ENCODE measurements at regions not wholly inside any gene's neighbourhood (a gene's known extent, or its start where the extent isn't known, plus 50 kb on each side); places are given as distances from the start of the nearest gene placed in this dataset.

GRCh38 chr11:71198823-71199165 lies 53.6 kb downstream of the SHANK2 start:
- no peak overlapping the region for H2BK120ac ChIP-seq (ENCODE audit: low read depth, low read length)
- H4K8ac ChIP-seq (ENCODE audit: low read depth, low read length) = no peak overlapping the region
- DNase-seq = no peak
- no peak overlapping the region for H3K56ac ChIP-seq (ENCODE audit: low read length)
- peaks cover 1% of the 10 kb centered on the region for H3K79me2 ChIP-seq (ENCODE audit: control insufficient read depth, insufficient read depth, low read length)
- peaks cover 5% of the 10 kb centered on the region for H3K79me1 ChIP-seq (ENCODE audit: low read length)
- no peak overlapping the region for H2BK15ac ChIP-seq (replicated peaks; ENCODE audit: low read depth)
- no peak overlapping the region for H3K27ac ChIP-seq (ENCODE audit: low read depth, low read length)
- no peaks in the 10 kb centered on the region for H3K36me3 ChIP-seq (ENCODE audit: control insufficient read depth, insufficient read depth, low read length)
- no peaks in the 10 kb centered on the region for H3K27me3 ChIP-seq (ENCODE audit: insufficient read depth, low read length, poor library complexity)
- H3K23ac ChIP-seq (ENCODE audit: low read length) = no peak overlapping the region
- no peak overlapping the region for H3K18ac ChIP-seq (ENCODE audit: low read length)
- H3K4me2 ChIP-seq (ENCODE audit: low read length) = no peak overlapping the region
- H2BK5ac ChIP-seq (ENCODE audit: low read length) = no peak overlapping the region
- no CpG with 5 or more reads among the region's 11 CpGs for WGBS (ENCODE audit: extremely low coverage, insufficient coverage, low lambda C conversion rate)
- no peak overlapping the region for H2AK5ac ChIP-seq (ENCODE audit: low read length)
- no peaks in the 10 kb centered on the region for H3K4me1 ChIP-seq (ENCODE audit: control insufficient read depth, low read depth, low read length)
- no peak overlapping the region for H3K4me3 ChIP-seq (ENCODE audit: low read length)
- no peak overlapping the region for H3K4ac ChIP-seq (ENCODE audit: low read depth, low read length)
- H4K5ac ChIP-seq (ENCODE audit: low read length) = no peak overlapping the region
- no peak overlapping the region for H3K9ac ChIP-seq (ENCODE audit: low read length)

GRCh38 chr11:71198141-71198822 lies 54.1 kb downstream of the SHANK2 start:
- no peak overlapping the region for H3K4ac ChIP-seq (ENCODE audit: low read depth, low read length)
- H3K27ac ChIP-seq (ENCODE audit: low read depth, low read length) = no peak overlapping the region
- no peak overlapping the region for H3K23ac ChIP-seq (ENCODE audit: low read length)
- H2BK15ac ChIP-seq (replicated peaks; ENCODE audit: low read depth) = no peak overlapping the region
- peaks cover 5% of the 10 kb centered on the region for H3K79me1 ChIP-seq (ENCODE audit: low read length)
- no peak overlapping the region for H2AK5ac ChIP-seq (ENCODE audit: low read length)
- H2BK120ac ChIP-seq (ENCODE audit: low read depth, low read length) = no peak overlapping the region
- H2BK5ac ChIP-seq (ENCODE audit: low read length) = no peak overlapping the region
- H3K4me1 ChIP-seq (ENCODE audit: control insufficient read depth, low read depth, low read length) = no peaks in the 10 kb centered on the region
- H3K36me3 ChIP-seq (ENCODE audit: control insufficient read depth, insufficient read depth, low read length) = no peaks in the 10 kb centered on the region
- H3K27me3 ChIP-seq (ENCODE audit: insufficient read depth, low read length, poor library complexity) = no peaks in the 10 kb centered on the region
- no peak overlapping the region for H3K4me3 ChIP-seq (ENCODE audit: low read length)
- DNase-seq = no peak
- no peak overlapping the region for H3K18ac ChIP-seq (ENCODE audit: low read length)
- no peak overlapping the region for H4K5ac ChIP-seq (ENCODE audit: low read length)
- H3K4me2 ChIP-seq (ENCODE audit: low read length) = no peak overlapping the region
- no peak overlapping the region for H4K8ac ChIP-seq (ENCODE audit: low read depth, low read length)
- H3K56ac ChIP-seq (ENCODE audit: low read length) = no peak overlapping the region
- no CpG with 5 or more reads among the region's 17 CpGs for WGBS (ENCODE audit: extremely low coverage, insufficient coverage, low lambda C conversion rate)
- H3K9ac ChIP-seq (ENCODE audit: low read length) = no peak overlapping the region
- H3K79me2 ChIP-seq (ENCODE audit: control insufficient read depth, insufficient read depth, low read length) = peaks cover 1% of the 10 kb centered on the region

GRCh38 chr11:71197096-71197495 lies 55.3 kb downstream of the SHANK2 start:
- no peak overlapping the region for H3K4ac ChIP-seq (ENCODE audit: low read depth, low read length)
- H3K4me3 ChIP-seq (ENCODE audit: low read length) = no peak overlapping the region

GRCh38 chr11:71194710-71195109 lies 57.7 kb downstream of the SHANK2 start:
- no peaks in the 10 kb centered on the region for H3K4me1 ChIP-seq (ENCODE audit: control insufficient read depth, low read depth, low read length)
- no peak overlapping the region for H3K18ac ChIP-seq (ENCODE audit: low read length)
- H3K79me2 ChIP-seq (ENCODE audit: control insufficient read depth, insufficient read depth, low read length) = no peaks in the 10 kb centered on the region
- no peak overlapping the region for H2AK5ac ChIP-seq (ENCODE audit: low read length)
- no peak overlapping the region for H3K23ac ChIP-seq (ENCODE audit: low read length)
- no peak overlapping the region for H4K5ac ChIP-seq (ENCODE audit: low read length)
- H3K4me3 ChIP-seq (ENCODE audit: low read length) = no peak overlapping the region
- no peak overlapping the region for H3K56ac ChIP-seq (ENCODE audit: low read length)
- no peak overlapping the region for H4K8ac ChIP-seq (ENCODE audit: low read depth, low read length)
- no peak overlapping the region for H2BK120ac ChIP-seq (ENCODE audit: low read depth, low read length)
- WGBS (ENCODE audit: extremely low coverage, insufficient coverage, low lambda C conversion rate) = no CpG with 5 or more reads among the region's 5 CpGs
- no peak overlapping the region for H2BK5ac ChIP-seq (ENCODE audit: low read length)
- H3K4ac ChIP-seq (ENCODE audit: low read depth, low read length) = no peak overlapping the region
- no peak for DNase-seq
- H3K36me3 ChIP-seq (ENCODE audit: control insufficient read depth, insufficient read depth, low read length) = no peaks in the 10 kb centered on the region
- no peak overlapping the region for H3K9ac ChIP-seq (ENCODE audit: low read length)
- no peak overlapping the region for H2BK15ac ChIP-seq (replicated peaks; ENCODE audit: low read depth)
- H3K27ac ChIP-seq (ENCODE audit: low read depth, low read length) = no peak overlapping the region
- H3K4me2 ChIP-seq (ENCODE audit: low read length) = no peak overlapping the region
- H3K27me3 ChIP-seq (ENCODE audit: insufficient read depth, low read length, poor library complexity) = no peaks in the 10 kb centered on the region
- H3K79me1 ChIP-seq (ENCODE audit: low read length) = no peaks in the 10 kb centered on the region

More at GRCh38 chr11:71197096-71197495, 55.3 kb downstream of the SHANK2 start:
- Histone ChIP-seq H3K56ac (ENCODE audit: low read length) (peak overlapping the region; percentile 7), H3K27me3 (ENCODE audit: insufficient read depth, low read length, poor library complexity) (no peaks in the 10 kb centered on the region), H3K18ac (ENCODE audit: low read length) (no peak overlapping the region), H3K79me1 (ENCODE audit: low read length) (peaks cover 3% of the 10 kb centered on the region), H3K4me2 (ENCODE audit: low read length) (no peak overlapping the region), H3K9ac (ENCODE audit: low read length) (no peak overlapping the region), H3K27ac (ENCODE audit: low read depth, low read length) (no peak overlapping the region), H3K23ac (ENCODE audit: low read length) (no peak overlapping the region), H3K4me1 (ENCODE audit: control insufficient read depth, low read depth, low read length) (no peaks in the 10 kb centered on the region), H2BK15ac (replicated peaks; ENCODE audit: low read depth) (no peak overlapping the region), H4K8ac (ENCODE audit: low read depth, low read length) (no peak overlapping the region), H4K5ac (ENCODE audit: low read length) (no peak overlapping the region), H2BK5ac (ENCODE audit: low read length) (no peak overlapping the region), H3K36me3 (ENCODE audit: control insufficient read depth, insufficient read depth, low read length) (no peaks in the 10 kb centered on the region), H2BK120ac (ENCODE audit: low read depth, low read length) (no peak overlapping the region), H2AK5ac (ENCODE audit: low read length) (no peak overlapping the region), H3K79me2 (ENCODE audit: control insufficient read depth, insufficient read depth, low read length) (peaks cover 1% of the 10 kb centered on the region)
- no CpG with 5 or more reads among the region's 5 CpGs for WGBS (ENCODE audit: extremely low coverage, insufficient coverage, low lambda C conversion rate)
- no peak for DNase-seq

GRCh38 chr11:71193431-71193830 lies 58.9 kb downstream of the SHANK2 start:
- H3K4me2 ChIP-seq (ENCODE audit: low read length) = no peak overlapping the region
- no peaks in the 10 kb centered on the region for H3K79me1 ChIP-seq (ENCODE audit: low read length)
- no peak overlapping the region for H3K9ac ChIP-seq (ENCODE audit: low read length)
- H3K36me3 ChIP-seq (ENCODE audit: control insufficient read depth, insufficient read depth, low read length) = no peaks in the 10 kb centered on the region
- no peaks in the 10 kb centered on the region for H3K27me3 ChIP-seq (ENCODE audit: insufficient read depth, low read length, poor library complexity)
- no peak overlapping the region for H3K27ac ChIP-seq (ENCODE audit: low read depth, low read length)
- H3K79me2 ChIP-seq (ENCODE audit: control insufficient read depth, insufficient read depth, low read length) = no peaks in the 10 kb centered on the region
- no peak overlapping the region for H4K8ac ChIP-seq (ENCODE audit: low read depth, low read length)
- no peak overlapping the region for H2BK120ac ChIP-seq (ENCODE audit: low read depth, low read length)
- H3K56ac ChIP-seq (ENCODE audit: low read length) = no peak overlapping the region
- no CpG with 5 or more reads among the region's 10 CpGs for WGBS (ENCODE audit: extremely low coverage, insufficient coverage, low lambda C conversion rate)
- H2BK15ac ChIP-seq (replicated peaks; ENCODE audit: low read depth) = no peak overlapping the region
- no peak overlapping the region for H3K4ac ChIP-seq (ENCODE audit: low read depth, low read length)
- no peak overlapping the region for H4K5ac ChIP-seq (ENCODE audit: low read length)
- H2AK5ac ChIP-seq (ENCODE audit: low read length) = no peak overlapping the region
- no peaks in the 10 kb centered on the region for H3K4me1 ChIP-seq (ENCODE audit: control insufficient read depth, low read depth, low read length)
- no peak overlapping the region for H3K23ac ChIP-seq (ENCODE audit: low read length)
- H3K18ac ChIP-seq (ENCODE audit: low read length) = no peak overlapping the region
- no peak overlapping the region for H2BK5ac ChIP-seq (ENCODE audit: low read length)
- DNase-seq = no peak
- no peak overlapping the region for H3K4me3 ChIP-seq (ENCODE audit: low read length)

GRCh38 chr11:71192629-71193028 lies 59.7 kb downstream of the SHANK2 start:
- Histone ChIP-seq H3K79me2 (ENCODE audit: control insufficient read depth, insufficient read depth, low read length) (no peaks in the 10 kb centered on the region), H3K4ac (ENCODE audit: low read depth, low read length) (no peak overlapping the region), H3K79me1 (ENCODE audit: low read length) (no peaks in the 10 kb centered on the region), H4K8ac (ENCODE audit: low read depth, low read length) (no peak overlapping the region), H2BK15ac (replicated peaks; ENCODE audit: low read depth) (no peak overlapping the region), H3K18ac (ENCODE audit: low read length) (no peak overlapping the region), H3K56ac (ENCODE audit: low read length) (no peak overlapping the region), H2AK5ac (ENCODE audit: low read length) (no peak overlapping the region), H3K4me3 (ENCODE audit: low read length) (no peak overlapping the region), H3K23ac (ENCODE audit: low read length) (no peak overlapping the region), H3K4me2 (ENCODE audit: low read length) (no peak overlapping the region), H3K4me1 (ENCODE audit: control insufficient read depth, low read depth, low read length) (no peaks in the 10 kb centered on the region), H3K36me3 (ENCODE audit: control insufficient read depth, insufficient read depth, low read length) (no peaks in the 10 kb centered on the region), H2BK5ac (ENCODE audit: low read length) (no peak overlapping the region), H3K27me3 (ENCODE audit: insufficient read depth, low read length, poor library complexity) (no peaks in the 10 kb centered on the region), H2BK120ac (ENCODE audit: low read depth, low read length) (no peak overlapping the region), H3K9ac (ENCODE audit: low read length) (no peak overlapping the region), H4K5ac (ENCODE audit: low read length) (no peak overlapping the region), H3K27ac (ENCODE audit: low read depth, low read length) (no peak overlapping the region)
- WGBS (ENCODE audit: extremely low coverage, insufficient coverage, low lambda C conversion rate) = no CpG with 5 or more reads among the region's 3 CpGs
- peak; percentile 59 for DNase-seq

Measured in mesendoderm (in vitro differentiated cells).